Amygdala (tissue), 56 donors: ENCODE measurements at regions not wholly inside any gene's neighbourhood (a gene's known extent, or its start where the extent isn't known, plus 50 kb on each side); places are given as distances from the start of the nearest gene placed in this dataset.
"Not testable (repeated sequence)": the region's sequence is repeated elsewhere in the genome, so short reads cannot be mapped to it uniquely, and the experiment has no call there.

Experiments
- DNase-seq, 56 donors: peaks; one replicate each; lab custom pipeline; 2025; lab: John Stamatoyannopoulos, UW

GRCh38 chrX:39774774-39775328, 322.9 kb downstream of the BCOR start:
- DNase-seq = no peak

GRCh38 chrX:39777623-39778025, 320.1 kb downstream of the BCOR start:
- DNase-seq = no peak

GRCh38 chrX:39779952-39780783, 317.6 kb downstream of the BCOR start:
- no peak for DNase-seq

- no peak for DNase-seq
Measured at GRCh38 chrX:39782276-39782675, 315.5 kb downstream of the BCOR start.

- DNase-seq = no peak
Measured at GRCh38 chrX:39787999-39788398, 309.8 kb downstream of the BCOR start.

GRCh38 chrX:39788521-39788920, 309.2 kb downstream of the BCOR start:
- no peak for DNase-seq

GRCh38 chrX:39791691-39792090, 306.1 kb downstream of the BCOR start:
- DNase-seq = no peak

- DNase-seq = no peak
Measured at GRCh38 chrX:39795605-39796004, 302.2 kb downstream of the BCOR start.

GRCh38 chrX:39796856-39797255, 300.9 kb downstream of the BCOR start:
- DNase-seq = no peak

- not testable (repeated sequence) for DNase-seq
Measured at GRCh38 chrX:39798488-39798887, 299.3 kb downstream of the BCOR start.

- DNase-seq = no peak
Measured at GRCh38 chrX:39802354-39802753, 295.4 kb downstream of the BCOR start.

GRCh38 chrX:39802908-39803307, 294.9 kb downstream of the BCOR start:
- DNase-seq = no peak

GRCh38 chrX:39805022-39805421, 292.7 kb downstream of the BCOR start:
- no peak for DNase-seq

- no peak for DNase-seq
Measured at GRCh38 chrX:39805825-39806224, 291.9 kb downstream of the BCOR start.

- DNase-seq = no peak
Measured at GRCh38 chrX:39808471-39808917, 289.3 kb downstream of the BCOR start.

GRCh38 chrX:39809331-39809730, 288.4 kb downstream of the BCOR start:
- no peak for DNase-seq

GRCh38 chrX:39810901-39811300, 286.9 kb downstream of the BCOR start:
- DNase-seq = no peak

GRCh38 chrX:39811376-39811775, 286.4 kb downstream of the BCOR start:
- peak in 36 of 56 donors; percentile 1 to 71 (median 30) for DNase-seq

- DNase-seq = peak in 52 of 56 donors; percentile 3 to 78 (median 42)
Measured at GRCh38 chrX:39813631-39814277, 284.0 kb downstream of the BCOR start.

GRCh38 chrX:39814391-39814790, 283.4 kb downstream of the BCOR start:
- peak in 2 of 56 donors; percentile 7 to 12 for DNase-seq

- DNase-seq = no peak
Measured at GRCh38 chrX:39815631-39816030, 282.1 kb downstream of the BCOR start.
